ENCODE measurements at regions not wholly inside any gene's neighbourhood (a gene's known extent, or its start where the extent isn't known, plus 50 kb on each side); places are given as distances from the start of the nearest gene placed in this dataset.

DNA sequence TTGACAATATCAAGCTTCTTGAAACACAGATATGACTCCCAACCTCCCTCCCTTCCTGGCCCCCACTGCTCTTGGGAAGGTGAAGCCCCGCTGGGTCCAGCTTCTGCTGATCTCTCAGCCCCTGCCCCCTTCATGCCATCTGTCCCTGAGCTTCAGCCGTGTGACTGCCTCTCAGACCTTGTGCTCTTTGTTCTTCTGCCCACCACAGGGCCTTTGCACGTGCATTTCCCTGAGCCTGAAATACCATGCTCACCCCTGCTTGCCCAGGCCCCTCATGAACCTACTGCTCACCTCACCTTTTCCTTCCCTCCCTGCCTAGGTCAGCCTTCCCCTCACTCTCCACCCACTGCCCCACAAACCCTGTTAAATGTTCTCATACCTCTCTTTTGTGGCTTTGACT is 241.7 kb upstream of the PMEPA1 start:
- Histone ChIP-seq H3K9me3 (peaks cover 33% of the 10 kb centered on the region), H3K4me3 (ENCODE audit: low read depth, low read length) (no peak overlapping the region), H3K36me3 (ENCODE audit: control insufficient read depth, insufficient read depth, low read length) (no peaks in the 10 kb centered on the region), H3K4me1 (peaks cover 15% of the 10 kb centered on the region), H3K27me3 (replicated peaks; ENCODE audit: control insufficient read depth, insufficient read depth, low read length) (no peaks in the 10 kb centered on the region)
- intact Hi-C loops (cut with micrococcal nuclease; ENCODE audit: unreplicated experiment): no loop called here
- POLR2A ChIA-PET: no interaction called here
- Mint-ChIP-seq H3K9me3 (ENCODE audit: unreplicated experiment) (peaks cover 54% of the 10 kb centered on the region), H3K27ac (ENCODE audit: unreplicated experiment) (no peak overlapping the region), H3K4me3 (ENCODE audit: unreplicated experiment) (no peak overlapping the region), H3K4me1 (ENCODE audit: low read depth, unreplicated experiment) (peaks cover 8% of the 10 kb centered on the region), H3K36me3 (ENCODE audit: insufficient read depth, unreplicated experiment) (peaks cover 5% of the 10 kb centered on the region), H3K27me3 (ENCODE audit: insufficient read depth, unreplicated experiment) (no peaks in the 10 kb centered on the region)
- no peak for TF ChIP-seq CTCF (IDR thresholded peaks at IDR 0.05; ENCODE audit: insufficient read depth in 1 of 2, low read depth in 1 of 2, low read length in 1 of 2, severe bottlenecking in 1 of 2, unreplicated experiment in 1 of 2)
- no TSS peak for BruUV-seq (replicated peaks)
- no peak for DNase-seq
- CTCF ChIA-PET: no interaction called here

- CTCF ChIA-PET: no interaction called here
- POLR2A ChIA-PET: no interaction called here
- no TSS peak for BruUV-seq (replicated peaks)
These were observed 241.1 kb upstream of the PMEPA1 start for GRCh38 chr20:57950764-57951485.

DNA sequence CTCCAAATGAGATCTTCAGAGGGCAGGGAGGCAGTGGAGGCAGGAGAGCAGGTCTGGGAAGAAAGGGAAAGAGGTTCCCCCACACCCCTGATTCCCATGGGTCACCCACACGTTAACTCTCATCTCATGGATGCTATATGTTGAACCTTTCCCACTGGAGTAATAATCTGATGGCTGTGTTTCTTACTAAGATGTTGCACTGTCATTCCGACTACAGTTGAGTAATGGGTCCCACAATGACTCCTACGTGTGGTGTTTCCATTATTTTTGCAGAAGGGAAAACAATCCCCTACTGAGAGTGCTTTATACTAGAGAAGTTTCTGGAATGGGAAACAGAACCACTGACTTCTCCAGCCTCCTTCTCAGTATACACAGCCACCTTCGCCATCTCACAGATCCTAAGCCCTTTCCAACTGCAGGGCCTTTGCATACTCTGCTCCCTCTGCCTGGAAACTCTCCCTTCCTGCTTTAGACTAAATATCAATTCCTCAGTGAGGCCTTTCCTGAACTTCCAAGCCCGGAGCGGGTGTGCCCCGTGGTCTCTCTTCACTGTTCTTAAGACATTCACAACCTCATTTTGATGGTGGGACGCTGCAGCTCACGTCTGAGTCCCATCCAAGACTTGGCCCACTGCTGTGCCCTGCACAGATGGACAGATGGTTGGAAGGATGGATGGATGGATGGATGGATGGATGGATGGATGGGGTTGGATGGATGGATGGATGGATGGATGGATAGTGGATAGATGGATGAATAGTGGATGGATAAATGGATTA is 238.6 kb upstream of the PMEPA1 start:
- no TSS peak for BruUV-seq (replicated peaks)
- Histone ChIP-seq H3K27me3 (replicated peaks; ENCODE audit: control insufficient read depth, insufficient read depth, low read length) (no peaks in the 10 kb centered on the region), H3K4me3 (ENCODE audit: low read depth, low read length) (no peak overlapping the region), H3K36me3 (ENCODE audit: control insufficient read depth, insufficient read depth, low read length) (no peaks in the 10 kb centered on the region), H3K4me1 (no peaks in the 10 kb centered on the region), H3K9me3 (peaks cover 7% of the 10 kb centered on the region; the same call in 1 of the 2 replicates)
- Mint-ChIP-seq H3K4me1 (ENCODE audit: low read depth, unreplicated experiment) (no peaks in the 10 kb centered on the region), H3K27me3 (ENCODE audit: insufficient read depth, unreplicated experiment) (peaks cover 4% of the 10 kb centered on the region), H3K4me3 (ENCODE audit: unreplicated experiment) (no peak overlapping the region), H3K9me3 (ENCODE audit: unreplicated experiment) (peaks cover 27% of the 10 kb centered on the region), H3K27ac (ENCODE audit: unreplicated experiment) (no peak overlapping the region), H3K36me3 (ENCODE audit: insufficient read depth, unreplicated experiment) (no peaks in the 10 kb centered on the region)
- ChIA-PET POLR2A (no interaction called here), CTCF (interaction anchor here (0.6 kb wide), 1 partner anchor 59 kb away, joined by 3 read pairs; no protein-coding TSS in a partner anchor)
- intact Hi-C loops (cut with micrococcal nuclease; ENCODE audit: unreplicated experiment): no loop called here
- TF ChIP-seq CTCF (IDR thresholded peaks at IDR 0.05; ENCODE audit: insufficient read depth in 1 of 2, low read depth in 1 of 2, low read length in 1 of 2, severe bottlenecking in 1 of 2, unreplicated experiment in 1 of 2): no peak
- DNase-seq: no peak

More at GRCh38 chr20:57950764-57951485, 241.1 kb upstream of the PMEPA1 start:
- Mint-ChIP-seq H3K4me1 (ENCODE audit: low read depth, unreplicated experiment) (peaks cover 8% of the 10 kb centered on the region), H3K36me3 (ENCODE audit: insufficient read depth, unreplicated experiment) (peaks cover 5% of the 10 kb centered on the region), H3K9me3 (ENCODE audit: unreplicated experiment) (peaks cover 51% of the 10 kb centered on the region), H3K4me3 (ENCODE audit: unreplicated experiment) (no peak overlapping the region), H3K27ac (ENCODE audit: unreplicated experiment) (no peak overlapping the region), H3K27me3 (ENCODE audit: insufficient read depth, unreplicated experiment) (no peaks in the 10 kb centered on the region)
- DNase-seq: no peak
- Histone ChIP-seq H3K36me3 (ENCODE audit: control insufficient read depth, insufficient read depth, low read length) (no peaks in the 10 kb centered on the region), H3K4me1 (peaks cover 15% of the 10 kb centered on the region), H3K9me3 (peaks cover 29% of the 10 kb centered on the region), H3K4me3 (ENCODE audit: low read depth, low read length) (no peak overlapping the region), H3K27me3 (replicated peaks; ENCODE audit: control insufficient read depth, insufficient read depth, low read length) (no peaks in the 10 kb centered on the region)
- intact Hi-C loops (cut with micrococcal nuclease; ENCODE audit: unreplicated experiment): no loop called here
- TF ChIP-seq CTCF (IDR thresholded peaks at IDR 0.05; ENCODE audit: insufficient read depth in 1 of 2, low read depth in 1 of 2, low read length in 1 of 2, severe bottlenecking in 1 of 2, unreplicated experiment in 1 of 2): no peak
